HG03280 (cell line): ENCODE measurements at regions not wholly inside any gene's neighbourhood (a gene's known extent, or its start where the extent isn't known, plus 50 kb on each side); places are given as distances from the start of the nearest gene placed in this dataset.

ENCODE experiments used
- ATAC-seq: cut with Tn5 transposase; IDR thresholded peaks from one replicate; pipeline ENCODE4 v1.9.1; 2021; ENCODE audit warnings: mild to moderate bottlenecking, moderate library complexity; ENCODE audit not compliant: unreplicated experiment

DNA sequence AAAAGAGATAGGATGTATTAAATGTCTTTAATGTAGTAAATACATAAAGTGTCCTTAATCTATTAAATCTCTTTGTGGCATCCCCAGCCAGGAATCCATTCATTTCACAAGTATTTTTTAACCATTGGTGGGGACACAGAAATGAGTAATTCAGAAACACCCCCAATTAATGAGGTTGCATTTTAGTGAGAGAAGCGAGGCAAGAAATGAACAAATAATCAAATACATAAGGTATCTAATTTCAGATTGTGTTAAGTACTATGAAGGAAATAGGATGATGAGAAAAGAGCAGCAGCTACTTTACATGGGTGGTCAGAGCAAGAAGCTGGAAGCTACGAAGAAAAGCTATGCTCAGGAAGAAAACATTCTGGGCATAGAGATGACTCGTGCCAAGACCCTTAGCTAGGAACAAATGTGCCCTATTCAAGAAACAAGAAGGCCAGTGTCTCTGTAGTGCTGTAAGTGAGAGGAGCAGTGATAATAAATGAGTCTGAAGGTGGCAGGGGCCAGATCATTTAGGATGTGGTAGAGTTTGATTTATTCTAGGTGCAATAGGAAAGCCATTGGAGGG lies 60.5 kb upstream of the IGF1 start:
- no peak for ATAC-seq

DNA sequence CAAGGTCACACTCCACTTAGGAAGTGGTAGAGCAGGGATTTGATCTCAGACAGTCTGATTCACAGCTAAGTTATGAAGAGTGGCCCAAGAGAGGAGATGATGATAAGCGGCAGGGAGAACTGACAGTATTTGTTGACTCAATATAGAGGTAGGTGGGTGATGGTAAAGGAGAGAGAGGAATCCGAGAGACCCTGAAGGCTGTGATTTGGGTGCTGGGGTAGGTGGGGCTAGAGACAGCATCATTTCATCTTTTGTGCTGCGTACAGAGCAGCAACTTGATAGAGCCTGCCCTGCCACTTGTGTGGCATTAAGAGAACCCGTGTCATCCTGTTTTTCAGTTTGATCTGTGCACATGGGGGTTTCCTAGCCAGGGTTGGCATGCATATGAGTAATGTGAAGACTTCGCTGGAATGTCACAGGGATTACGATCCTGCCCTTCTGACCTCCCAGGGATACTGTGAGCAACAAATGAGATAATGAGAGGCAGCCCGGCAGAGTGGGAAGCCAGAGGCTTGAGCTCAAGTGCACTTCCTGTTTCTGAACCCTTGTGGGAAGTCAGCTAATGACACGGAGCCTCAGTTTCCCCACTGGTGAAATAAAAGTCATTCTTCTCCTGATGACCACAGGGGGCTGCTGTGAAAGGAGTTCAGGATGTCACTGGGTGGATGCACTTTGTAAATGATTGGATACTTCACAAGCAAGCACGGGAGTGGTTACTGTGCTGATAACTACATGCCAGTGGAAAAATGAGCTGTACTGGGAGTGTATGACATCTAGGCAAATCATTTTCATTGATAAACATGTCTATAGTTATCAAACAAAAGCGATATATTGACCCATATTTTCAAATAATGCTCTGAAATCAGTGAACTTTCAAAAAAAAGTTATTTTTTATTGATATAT lies 59.5 kb upstream of the IGF1 start:
- no peak for ATAC-seq

DNA sequence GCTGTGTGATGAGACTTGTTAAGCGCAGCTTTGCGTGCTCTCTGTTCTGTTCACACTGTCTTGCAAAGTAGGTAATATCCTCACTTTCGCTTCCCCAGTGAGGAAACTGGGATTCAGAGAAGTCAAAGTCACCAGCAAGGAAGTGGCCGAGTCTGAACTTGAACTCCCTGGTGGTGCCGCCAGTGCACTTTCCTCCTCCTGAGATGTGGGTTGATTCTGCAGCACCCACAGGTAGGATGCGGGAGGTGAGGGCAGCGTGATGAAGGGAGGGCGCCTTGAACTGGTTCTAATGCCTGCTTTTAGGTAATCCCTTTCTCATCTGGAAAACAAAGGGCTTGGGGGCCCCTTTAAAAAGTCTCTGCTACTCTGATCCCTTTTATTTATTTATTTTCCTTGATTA lies 54.9 kb upstream of the IGF1 start:
- ATAC-seq = no peak

GRCh38 chr12:102534899-102535298 lies 54.5 kb upstream of the IGF1 start:
- no peak for ATAC-seq

GRCh38 chr12:102533483-102534215 lies 53.3 kb upstream of the IGF1 start:
- ATAC-seq = no peak
